ENCODE measurements at regions not wholly inside any gene's neighbourhood (a gene's known extent, or its start where the extent isn't known, plus 50 kb on each side); places are given as distances from the start of the nearest gene placed in this dataset.

DNA sequence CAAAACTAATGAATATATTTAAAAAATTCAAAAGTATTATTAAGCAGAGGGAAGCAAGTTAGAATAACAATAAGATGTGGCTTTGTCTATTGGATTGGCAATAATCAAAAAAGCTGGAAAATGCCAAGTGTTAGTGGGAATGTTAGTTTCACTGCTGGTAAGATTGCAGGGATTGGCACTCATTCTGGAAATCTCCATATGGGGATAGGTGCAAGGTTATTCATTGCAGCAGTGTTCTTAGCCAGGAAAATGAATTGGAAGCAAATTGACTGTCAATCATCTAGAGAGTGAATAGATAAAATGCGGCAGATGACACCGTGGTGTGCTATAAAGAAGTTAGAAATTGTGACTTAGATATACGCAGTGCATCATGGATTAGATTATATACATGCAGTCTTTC, 1615.5 kb upstream of the PCDH7 start (continued):
- TF ChIP-seq YY1 (IDR thresholded peaks at IDR 0.05; ENCODE audit: low read depth, low read length): no peak

DNA sequence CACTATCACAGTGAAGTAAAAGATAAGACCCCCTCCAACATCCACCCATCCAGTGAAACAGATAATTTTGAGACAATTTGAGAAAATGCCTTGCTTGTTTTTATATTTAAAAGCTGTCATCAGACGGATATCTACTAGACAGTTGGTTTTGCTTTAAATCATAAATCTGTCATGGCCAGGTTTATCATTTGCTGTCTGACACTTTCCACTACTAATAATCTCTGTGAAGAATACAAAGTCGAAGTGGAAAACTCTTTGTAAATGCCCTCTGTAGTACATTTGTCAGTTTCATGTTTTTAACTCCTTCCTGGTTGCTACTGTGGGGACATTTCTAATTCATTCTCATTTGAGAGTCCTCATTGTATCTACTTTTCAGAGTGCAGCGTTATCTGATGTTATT, 1606.2 kb upstream of the PCDH7 start:
- FAIRE-seq (no peak), DNase-seq (ENCODE audit: low read depth, low spot score) (no peak), ATAC-seq (no peak)
- POLR2A ChIA-PET: no interaction called here
- no peak overlapping the region for H3K4me3 ChIP-seq
- TF ChIP-seq, protein P1, sequence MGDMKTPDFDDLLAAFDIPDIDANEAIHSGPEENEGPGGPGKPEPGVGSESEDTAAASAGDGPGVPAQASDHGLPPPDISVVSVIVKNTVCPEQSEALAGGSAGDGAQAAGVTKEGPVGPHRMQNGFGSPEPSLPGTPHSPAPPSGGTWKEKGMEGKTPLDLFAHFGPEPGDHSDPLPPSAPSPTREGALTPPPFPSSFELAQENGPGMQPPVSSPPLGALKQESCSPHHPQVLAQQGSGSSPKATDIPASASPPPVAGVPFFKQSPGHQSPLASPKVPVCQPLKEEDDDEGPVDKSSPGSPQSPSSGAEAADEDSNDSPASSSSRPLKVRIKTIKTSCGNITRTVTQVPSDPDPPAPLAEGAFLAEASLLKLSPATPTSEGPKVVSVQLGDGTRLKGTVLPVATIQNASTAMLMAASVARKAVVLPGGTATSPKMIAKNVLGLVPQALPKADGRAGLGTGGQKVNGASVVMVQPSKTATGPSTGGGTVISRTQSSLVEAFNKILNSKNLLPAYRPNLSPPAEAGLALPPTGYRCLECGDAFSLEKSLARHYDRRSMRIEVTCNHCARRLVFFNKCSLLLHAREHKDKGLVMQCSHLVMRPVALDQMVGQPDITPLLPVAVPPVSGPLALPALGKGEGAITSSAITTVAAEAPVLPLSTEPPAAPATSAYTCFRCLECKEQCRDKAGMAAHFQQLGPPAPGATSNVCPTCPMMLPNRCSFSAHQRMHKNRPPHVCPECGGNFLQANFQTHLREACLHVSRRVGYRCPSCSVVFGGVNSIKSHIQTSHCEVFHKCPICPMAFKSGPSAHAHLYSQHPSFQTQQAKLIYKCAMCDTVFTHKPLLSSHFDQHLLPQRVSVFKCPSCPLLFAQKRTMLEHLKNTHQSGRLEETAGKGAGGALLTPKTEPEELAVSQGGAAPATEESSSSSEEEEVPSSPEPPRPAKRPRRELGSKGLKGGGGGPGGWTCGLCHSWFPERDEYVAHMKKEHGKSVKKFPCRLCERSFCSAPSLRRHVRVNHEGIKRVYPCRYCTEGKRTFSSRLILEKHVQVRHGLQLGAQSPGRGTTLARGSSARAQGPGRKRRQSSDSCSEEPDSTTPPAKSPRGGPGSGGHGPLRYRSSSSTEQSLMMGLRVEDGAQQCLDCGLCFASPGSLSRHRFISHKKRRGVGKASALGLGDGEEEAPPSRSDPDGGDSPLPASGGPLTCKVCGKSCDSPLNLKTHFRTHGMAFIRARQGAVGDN (IDR thresholded peaks at IDR 0.05): no peak
- TF ChIP-seq CHD2 (IDR thresholded peaks at IDR 0.05; ENCODE audit: borderline replicate concordance, low read depth, low read length) (no peak), TBL1XR1 (IDR thresholded peaks at IDR 0.05; ENCODE audit: low read depth, low read length) (no peak), CBX5 (IDR thresholded peaks at IDR 0.05; ENCODE audit: low read depth) (no peak), BACH1 (IDR thresholded peaks at IDR 0.05; ENCODE audit: borderline replicate concordance) (no peak), POLR2AphosphoS2 (IDR thresholded peaks at IDR 0.05; ENCODE audit: low read depth, low read length) (no peak), NRF1 (conservative IDR thresholded peaks at IDR 0.05; ENCODE audit: low read depth, low read length) (no peak), ZSCAN29 (IDR thresholded peaks at IDR 0.05) (no peak), CBX3 (IDR thresholded peaks at IDR 0.05; ENCODE audit: borderline replicate concordance, low read depth) (no peak), SREBF1 (IDR thresholded peaks at IDR 0.05; ENCODE audit: low read length) (no peak), BMI1 (IDR thresholded peaks at IDR 0.05; ENCODE audit: borderline replicate concordance) (no peak)
- TF ChIP-seq, protein P2, sequence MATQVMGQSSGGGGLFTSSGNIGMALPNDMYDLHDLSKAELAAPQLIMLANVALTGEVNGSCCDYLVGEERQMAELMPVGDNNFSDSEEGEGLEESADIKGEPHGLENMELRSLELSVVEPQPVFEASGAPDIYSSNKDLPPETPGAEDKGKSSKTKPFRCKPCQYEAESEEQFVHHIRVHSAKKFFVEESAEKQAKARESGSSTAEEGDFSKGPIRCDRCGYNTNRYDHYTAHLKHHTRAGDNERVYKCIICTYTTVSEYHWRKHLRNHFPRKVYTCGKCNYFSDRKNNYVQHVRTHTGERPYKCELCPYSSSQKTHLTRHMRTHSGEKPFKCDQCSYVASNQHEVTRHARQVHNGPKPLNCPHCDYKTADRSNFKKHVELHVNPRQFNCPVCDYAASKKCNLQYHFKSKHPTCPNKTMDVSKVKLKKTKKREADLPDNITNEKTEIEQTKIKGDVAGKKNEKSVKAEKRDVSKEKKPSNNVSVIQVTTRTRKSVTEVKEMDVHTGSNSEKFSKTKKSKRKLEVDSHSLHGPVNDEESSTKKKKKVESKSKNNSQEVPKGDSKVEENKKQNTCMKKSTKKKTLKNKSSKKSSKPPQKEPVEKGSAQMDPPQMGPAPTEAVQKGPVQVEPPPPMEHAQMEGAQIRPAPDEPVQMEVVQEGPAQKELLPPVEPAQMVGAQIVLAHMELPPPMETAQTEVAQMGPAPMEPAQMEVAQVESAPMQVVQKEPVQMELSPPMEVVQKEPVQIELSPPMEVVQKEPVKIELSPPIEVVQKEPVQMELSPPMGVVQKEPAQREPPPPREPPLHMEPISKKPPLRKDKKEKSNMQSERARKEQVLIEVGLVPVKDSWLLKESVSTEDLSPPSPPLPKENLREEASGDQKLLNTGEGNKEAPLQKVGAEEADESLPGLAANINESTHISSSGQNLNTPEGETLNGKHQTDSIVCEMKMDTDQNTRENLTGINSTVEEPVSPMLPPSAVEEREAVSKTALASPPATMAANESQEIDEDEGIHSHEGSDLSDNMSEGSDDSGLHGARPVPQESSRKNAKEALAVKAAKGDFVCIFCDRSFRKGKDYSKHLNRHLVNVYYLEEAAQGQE (IDR thresholded peaks at IDR 0.05; ENCODE audit: low read depth, low read length): no peak
- CTCF ChIA-PET: no interaction called here
- RAD21 ChIA-PET (ENCODE audit: unreplicated experiment): no interaction called here
- SMC1A ChIA-PET (ENCODE audit: uncharacterized antibody, unreplicated experiment): interaction anchor here (1.4 kb wide), 1 partner anchor 15 kb away, joined by 3 read pairs; no protein-coding TSS in a partner anchor
- H3K9ac ChIP-seq (ENCODE audit: control insufficient read depth, insufficient read depth, low read length): no peak overlapping the region
- H3K36me3 ChIP-seq (ENCODE audit: control insufficient read depth in 2 of 2, insufficient read depth in 2 of 2, low read length in 1 of 2): no peaks in the 10 kb centered on the region
- H3K79me2 ChIP-seq (ENCODE audit: control insufficient read depth, insufficient read depth, low read length): no peaks in the 10 kb centered on the region
- no peaks in the 10 kb centered on the region for H3K4me1 ChIP-seq (ENCODE audit: control insufficient read depth, insufficient read depth, low read length)
- H2AFZ ChIP-seq (ENCODE audit: control insufficient read depth, low read depth, low read length): no peak overlapping the region
- BruUV-seq (replicated peaks): no TSS peak
- WGBS (ENCODE audit: insufficient coverage, insufficient replicate concordance, low lambda C conversion rate, missing lambda C conversion rate): 2% methylated on average over 3 of the region's 3 CpGs
- H3K4me2 ChIP-seq (ENCODE audit: control insufficient read depth, insufficient read depth): no peak overlapping the region
- intact Hi-C loops (cut with micrococcal nuclease; ENCODE audit: unreplicated experiment) (no loop called here), in situ Hi-C loops (cut with MboI) (no loop called here)
- H3K9me3 ChIP-seq (replicated peaks; ENCODE audit: control insufficient read depth, insufficient read depth, low read length): no peaks in the 10 kb centered on the region
- no peak overlapping the region for H3K27ac ChIP-seq (ENCODE audit: control insufficient read depth, insufficient read depth)
- H3K27me3 ChIP-seq (replicated peaks in 1 of 2; ENCODE audit: control insufficient read depth in 2 of 2, insufficient read depth in 2 of 2, low read length in 1 of 2): no peaks in the 10 kb centered on the region
- no peaks in the 10 kb centered on the region for H4K20me1 ChIP-seq (ENCODE audit: control insufficient read depth, insufficient read depth)

All from GM12878 (cell line).